Erythroblast (primary cell): ENCODE measurements at regions not wholly inside any gene's neighbourhood (a gene's known extent, or its start where the extent isn't known, plus 50 kb on each side); places are given as distances from the start of the nearest gene placed in this dataset.

Experiments used
- DNase-seq, 2 experiments: peaks; one replicate each; lab custom pipeline; 2025; lab: John Stamatoyannopoulos, UW
- GATA1 ChIP-seq: IDR thresholded peaks from 2 replicates; pipeline ENCODE4 v1.6.1; 2011; ENCODE audit warnings: low read depth, mild to moderate bottlenecking, control low read depth, low read length, moderate library complexity
- POLR2A ChIP-seq: IDR thresholded peaks from 2 replicates; pipeline ENCODE4 v1.6.1; 2011; ENCODE audit warnings: mild to moderate bottlenecking, low read length

DNA sequence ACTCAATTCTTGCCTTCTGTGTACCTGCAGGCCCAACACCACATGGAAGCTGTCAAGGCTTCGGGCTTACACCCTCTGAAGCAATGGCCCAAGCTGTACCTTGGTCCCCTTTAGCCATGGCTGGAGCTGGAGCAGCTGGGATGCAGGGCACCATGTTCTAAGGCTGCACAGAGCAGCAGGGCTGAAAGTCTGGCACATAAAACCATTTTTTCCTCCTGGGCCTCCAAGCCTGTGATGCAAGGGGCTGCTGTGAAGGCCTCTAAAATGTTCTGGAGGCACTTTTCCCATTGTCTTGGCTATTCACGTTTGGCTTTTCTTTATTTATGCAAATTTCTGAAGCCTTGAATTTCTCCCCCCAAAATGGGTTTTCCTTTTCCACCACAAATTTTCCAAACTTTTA lies 102.1 kb upstream of the SLC5A12 start:
- DNase-seq, result no peak
- TF ChIP-seq GATA1 (no peak), POLR2A (no peak)

DNA sequence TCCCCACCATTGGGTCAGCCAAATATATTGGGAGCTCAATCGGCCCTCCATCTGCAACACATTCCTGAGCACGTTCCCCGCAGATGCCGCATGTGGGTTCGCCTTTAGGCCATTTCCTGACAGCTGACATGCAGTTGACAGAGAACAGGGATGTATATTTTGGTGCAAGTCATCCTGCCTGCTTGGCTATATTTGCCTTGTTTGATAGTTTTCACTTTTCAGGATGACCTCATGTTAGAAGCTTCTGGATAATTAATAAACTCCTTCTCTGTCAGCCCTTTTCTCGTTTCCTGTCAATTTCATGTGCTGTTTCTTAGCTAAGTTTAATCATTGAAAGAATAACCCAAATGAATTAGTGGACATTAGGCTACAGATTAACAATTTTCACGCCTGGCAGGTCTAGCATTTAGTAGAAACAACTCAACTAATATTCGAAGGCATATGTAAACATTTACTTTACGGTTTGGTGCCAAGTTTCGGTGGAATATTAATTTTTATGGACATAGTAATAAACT lies 105.8 kb upstream of the SLC5A12 start:
- no peak for DNase-seq
- TF ChIP-seq POLR2A (no peak), GATA1 (no peak)

DNA sequence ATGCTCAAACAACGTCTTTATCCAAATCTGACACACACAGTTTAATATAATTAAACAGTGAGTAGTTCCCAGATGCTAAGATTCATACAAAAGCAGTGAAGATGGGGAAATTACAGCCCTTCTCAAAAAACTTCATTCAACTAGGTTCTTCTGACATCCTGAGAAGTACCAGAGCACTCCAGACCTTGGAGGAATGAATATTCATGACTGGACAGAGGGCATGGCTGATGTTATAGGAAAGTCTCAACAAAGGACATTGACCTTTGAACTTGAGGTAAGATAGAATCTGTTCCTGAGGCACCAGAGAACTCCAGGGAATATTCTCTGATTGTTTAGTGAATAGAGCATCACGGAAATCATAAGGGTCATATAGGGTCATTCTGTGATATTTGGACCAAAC lies 106.4 kb upstream of the SLC5A12 start:
- TF ChIP-seq GATA1 (no peak), POLR2A (no peak)
- DNase-seq, result no peak

DNA sequence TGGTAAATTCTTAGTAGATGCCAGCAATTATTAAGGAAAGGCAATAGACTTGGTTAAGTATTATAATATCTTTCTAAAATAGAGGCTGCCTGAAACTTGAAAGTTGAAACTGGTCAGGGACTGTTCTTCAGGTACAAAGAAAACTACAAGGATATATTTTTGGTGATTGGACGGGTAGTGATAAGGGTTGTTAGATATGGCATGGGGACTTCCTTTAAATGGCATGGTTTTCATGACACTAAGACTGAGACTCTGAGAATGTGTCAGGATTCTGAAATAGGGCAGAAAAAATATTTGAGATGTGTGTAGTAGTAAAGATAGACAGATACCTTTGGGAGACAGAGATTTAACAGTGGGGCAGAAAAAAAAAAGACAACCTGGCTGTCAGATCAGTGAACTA lies 108.4 kb upstream of the SLC5A12 start:
- DNase-seq, result no peak
- TF ChIP-seq GATA1 (no peak), POLR2A (no peak)

DNA sequence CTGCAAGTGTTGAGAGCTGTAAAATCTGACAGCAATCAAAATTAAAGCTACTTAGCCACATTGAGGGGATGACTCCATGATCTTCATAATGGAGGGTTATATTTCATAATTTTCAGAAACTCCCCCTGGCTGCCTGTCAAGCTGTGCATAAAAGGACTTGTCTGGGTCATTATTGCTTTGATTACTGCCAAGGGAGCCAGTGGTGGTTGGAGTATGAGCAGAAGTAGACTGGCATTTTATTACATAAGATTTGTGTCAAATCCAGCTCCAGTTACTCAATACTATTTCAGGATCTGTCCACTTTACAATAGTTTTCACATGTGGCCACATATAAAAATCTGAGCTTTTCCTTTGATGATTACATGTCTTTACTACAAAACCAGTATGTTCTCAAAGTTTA lies 108.9 kb upstream of the SLC5A12 start:
- DNase-seq, result no peak
- TF ChIP-seq POLR2A (no peak), GATA1 (no peak)

DNA sequence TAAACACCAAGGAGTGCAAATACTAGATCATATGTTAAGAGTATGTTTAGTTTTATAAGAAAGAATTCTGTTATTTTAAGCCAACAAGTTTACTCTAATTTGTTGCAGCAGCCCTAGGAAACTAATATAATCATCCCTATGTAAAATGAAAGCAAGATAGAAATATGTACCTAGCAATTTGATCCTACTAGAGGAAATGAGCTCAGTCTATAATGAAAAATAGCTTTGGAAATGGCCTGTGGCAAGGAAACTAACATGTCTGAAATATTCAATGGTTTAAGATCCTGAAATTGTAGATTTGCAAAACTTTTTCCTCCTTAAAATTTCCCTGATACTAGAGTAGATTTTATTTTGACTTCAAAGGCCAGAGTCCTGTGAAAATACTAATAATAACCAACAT lies 112.7 kb upstream of the SLC5A12 start:
- no peak for DNase-seq
- no peak for TF ChIP-seq POLR2A

DNA sequence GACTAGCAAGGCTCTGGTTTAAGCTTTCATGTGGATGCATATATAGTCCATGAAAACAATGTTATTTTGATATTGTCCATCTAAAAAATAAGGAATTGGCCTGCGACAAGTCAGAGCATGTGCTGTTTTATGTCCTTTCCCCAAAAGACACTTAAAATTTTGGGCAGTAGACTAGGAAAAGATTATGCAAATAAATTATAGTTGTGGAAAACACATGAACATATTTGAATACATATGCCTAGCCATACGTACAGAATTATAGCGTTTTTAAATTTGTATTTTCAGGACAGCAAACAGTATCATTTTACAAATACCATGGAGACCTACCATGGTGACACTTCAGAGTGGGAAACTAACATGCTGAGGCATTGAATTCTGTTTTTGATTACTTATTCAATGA lies 113.8 kb upstream of the SLC5A12 start:
- TF ChIP-seq GATA1, result no peak
- no peak for TF ChIP-seq POLR2A
- DNase-seq, result no peak

DNA sequence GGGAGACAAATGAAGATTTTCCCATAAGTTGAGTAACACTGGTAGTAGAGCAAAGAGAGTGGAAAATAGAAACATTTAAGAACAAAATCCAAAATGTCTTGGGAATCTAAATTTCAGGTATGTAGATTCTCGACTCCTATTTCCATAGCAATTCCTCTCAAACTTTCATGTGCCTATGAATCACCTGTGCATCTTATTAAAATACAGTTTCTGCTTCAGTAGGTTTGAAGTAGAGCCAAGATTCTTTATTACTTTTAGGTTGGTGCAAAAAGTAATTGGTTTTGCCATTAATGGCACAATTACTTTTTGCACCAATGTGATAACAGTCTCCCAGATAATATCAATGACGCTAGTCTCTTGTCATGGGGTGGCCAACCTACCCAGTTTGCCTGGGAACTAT lies 115.3 kb upstream of the SLC5A12 start:
- TF ChIP-seq POLR2A, result no peak
- TF ChIP-seq GATA1, result no peak
- DNase-seq, result no peak

DNA sequence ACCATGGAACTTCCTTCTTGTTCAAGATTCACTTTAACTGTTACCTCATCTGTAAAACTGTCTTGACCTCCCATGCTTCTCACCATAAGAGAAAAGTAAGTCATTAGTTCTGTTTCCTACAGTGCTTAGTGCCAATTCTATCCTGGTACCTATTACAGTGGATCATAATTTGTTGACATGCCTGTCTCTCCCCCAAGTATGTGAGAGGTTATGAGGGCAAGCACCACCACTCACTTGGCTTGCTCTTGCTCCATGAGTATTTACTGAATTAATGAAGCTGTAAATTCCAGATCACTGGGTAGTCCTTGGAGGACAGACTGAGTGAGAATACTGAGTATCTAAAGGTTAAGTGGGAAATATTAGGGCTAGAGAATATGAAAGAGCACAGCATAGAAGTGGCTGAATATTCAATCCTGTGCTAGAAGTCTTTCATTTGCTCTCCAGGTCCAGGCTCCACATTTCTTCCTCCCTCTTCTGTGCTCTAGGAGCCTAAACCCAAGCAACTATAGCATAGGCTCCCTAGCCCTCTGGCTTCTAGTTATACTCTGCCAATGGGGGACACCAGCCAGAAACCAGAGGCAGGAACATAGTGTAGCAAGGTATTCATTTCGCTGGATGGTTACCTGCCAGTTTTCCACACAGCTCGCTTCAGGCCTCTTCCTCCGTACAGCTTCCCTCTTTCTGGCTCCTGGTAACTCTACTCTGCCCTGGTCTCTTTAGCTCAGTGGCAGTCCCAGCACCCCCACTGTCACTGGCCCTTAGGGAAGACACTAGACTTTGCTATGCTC lies 118.2 kb upstream of the SLC5A12 start:
- no peak for TF ChIP-seq POLR2A
- TF ChIP-seq GATA1, result no peak
- DNase-seq, result no peak

DNA sequence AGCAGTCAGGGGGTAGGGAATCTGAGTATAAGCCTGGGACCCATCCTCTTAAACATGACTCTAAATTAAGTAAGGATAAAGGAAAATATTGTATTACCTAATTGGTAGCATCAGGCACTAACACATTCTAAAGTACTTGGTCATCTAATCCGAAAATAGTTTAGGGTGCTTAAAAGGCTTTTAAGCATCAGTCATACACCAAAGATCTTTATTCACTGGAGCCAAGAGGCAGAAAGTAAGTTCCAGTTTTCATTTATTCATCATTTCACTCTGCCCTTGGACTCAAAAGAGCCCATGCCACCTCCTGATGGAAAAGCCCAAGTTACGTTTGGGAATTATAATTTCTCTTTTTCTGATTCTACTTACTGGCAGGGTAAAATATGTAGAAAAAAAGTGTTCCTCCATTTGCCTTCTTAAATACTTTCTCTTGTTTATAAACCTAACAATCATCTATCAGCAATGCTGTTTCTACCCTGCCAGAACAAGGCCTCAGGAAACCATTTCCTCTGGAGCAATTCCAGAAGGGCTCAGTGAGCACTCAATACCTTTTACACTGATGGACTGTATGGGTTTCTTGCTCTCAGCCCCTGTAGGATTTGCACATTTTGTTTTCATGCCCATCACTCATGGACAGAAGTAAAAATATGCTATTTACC lies 120.1 kb upstream of the SLC5A12 start:
- TF ChIP-seq POLR2A (no peak), GATA1 (no peak)
- DNase-seq, result no peak

DNA sequence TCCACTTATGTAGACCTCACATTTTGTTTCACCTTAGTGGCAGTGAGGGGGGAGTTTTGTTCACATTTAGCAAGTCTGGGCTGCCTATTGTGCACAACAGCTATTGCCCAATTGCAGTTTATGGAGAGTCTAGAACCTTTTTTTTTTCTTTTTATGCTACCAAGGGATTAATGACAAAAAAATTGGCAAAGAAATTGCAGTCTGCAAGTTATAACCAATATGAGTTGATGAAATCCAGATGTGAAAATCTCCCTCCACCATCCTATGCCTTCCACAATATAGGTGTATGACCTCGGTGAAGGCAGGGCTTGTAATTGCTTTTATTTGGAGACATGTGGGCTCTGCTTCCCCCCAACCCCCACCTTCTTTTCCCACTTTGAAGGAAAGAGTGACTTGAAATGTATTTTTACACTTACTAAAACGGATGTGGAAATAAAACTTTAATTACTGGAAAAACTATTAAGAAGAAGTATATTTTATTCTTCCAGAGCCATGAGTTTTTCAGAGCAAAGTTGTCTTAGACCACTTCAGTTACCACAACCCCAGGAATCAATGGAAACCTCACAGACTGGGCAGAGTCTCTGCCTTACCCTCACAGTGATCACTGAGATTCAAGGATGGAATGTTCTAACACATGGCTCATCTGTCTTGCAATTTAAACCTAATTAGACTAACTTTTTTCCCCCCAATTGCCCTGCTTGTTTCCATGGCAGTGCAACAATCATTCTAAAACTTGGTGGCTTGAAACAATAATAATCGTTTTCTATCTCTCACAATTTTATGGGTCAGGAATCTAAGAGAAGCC lies 120.8 kb upstream of the SLC5A12 start:
- DNase-seq, result no peak

DNA sequence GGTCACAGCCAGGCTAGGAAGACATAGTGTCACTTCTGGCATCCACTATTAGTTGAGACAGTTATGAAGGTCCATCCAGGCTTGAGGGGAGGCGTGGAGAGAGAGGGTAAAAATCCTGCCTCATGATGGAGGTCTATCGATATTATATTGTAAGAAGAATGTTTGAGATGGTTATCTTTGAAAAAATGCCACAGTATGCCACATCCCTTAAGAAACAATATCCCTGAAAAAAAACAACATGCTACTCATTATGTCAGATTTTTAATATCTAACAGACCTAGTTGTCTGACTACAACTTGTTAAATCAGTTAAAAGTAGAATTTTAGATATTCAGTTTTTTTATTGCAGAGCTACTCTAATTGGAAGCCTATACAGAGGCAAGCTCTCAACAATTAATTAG lies 121.7 kb upstream of the SLC5A12 start:
- no peak for TF ChIP-seq POLR2A
- TF ChIP-seq GATA1, result no peak
- DNase-seq, result no peak

More for the DNA sequence above, 120.8 kb upstream of the SLC5A12 start:
- TF ChIP-seq POLR2A, result no peak
- no peak for TF ChIP-seq GATA1

DNA sequence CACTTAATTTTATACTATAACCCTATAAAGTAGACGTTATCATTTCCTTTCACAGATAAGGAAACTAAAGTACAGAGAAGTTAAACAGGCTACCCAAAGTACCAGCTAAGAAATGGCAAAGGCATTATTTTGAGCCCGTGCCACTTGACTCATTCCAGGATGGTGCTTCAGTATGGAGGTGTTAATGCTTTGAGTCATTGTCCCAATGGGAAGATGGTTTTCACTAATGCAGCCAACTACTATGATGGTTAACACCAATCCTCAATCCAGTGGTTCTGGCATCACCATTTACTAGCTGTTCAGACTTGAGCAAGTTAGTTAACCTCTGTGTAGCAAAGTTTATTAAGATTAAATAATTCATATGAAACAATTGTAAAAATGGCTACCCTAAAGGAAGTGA lies 123.1 kb upstream of the SLC5A12 start:
- no peak for DNase-seq
- TF ChIP-seq GATA1 (no peak), POLR2A (no peak)

DNA sequence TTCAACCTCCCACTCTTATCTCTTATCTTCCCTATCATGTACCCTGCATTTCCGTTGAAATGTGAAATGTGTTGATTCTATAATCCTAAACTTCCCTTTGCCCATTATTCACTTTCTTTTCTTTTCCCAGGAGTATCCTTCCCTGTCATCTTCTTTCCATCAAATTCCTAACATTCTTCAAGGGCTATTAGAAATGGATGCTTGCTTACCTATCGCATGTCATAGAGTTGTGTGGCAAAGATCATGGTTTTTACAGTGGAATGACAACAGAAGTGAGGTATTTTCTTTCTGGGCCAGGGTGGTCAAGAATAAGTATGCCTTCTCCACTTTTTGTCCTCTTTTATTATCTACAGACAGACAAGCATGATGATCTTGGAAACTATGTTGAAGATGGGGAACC lies 124.4 kb upstream of the SLC5A12 start:
- DNase-seq, result no peak

More for the DNA sequence above, 124.4 kb upstream of the SLC5A12 start:
- TF ChIP-seq POLR2A, result no peak
- TF ChIP-seq GATA1, result no peak
